ENCODE measurements at regions not wholly inside any gene's neighbourhood (a gene's known extent, or its start where the extent isn't known, plus 50 kb on each side); places are given as distances from the start of the nearest gene placed in this dataset.

DNA sequence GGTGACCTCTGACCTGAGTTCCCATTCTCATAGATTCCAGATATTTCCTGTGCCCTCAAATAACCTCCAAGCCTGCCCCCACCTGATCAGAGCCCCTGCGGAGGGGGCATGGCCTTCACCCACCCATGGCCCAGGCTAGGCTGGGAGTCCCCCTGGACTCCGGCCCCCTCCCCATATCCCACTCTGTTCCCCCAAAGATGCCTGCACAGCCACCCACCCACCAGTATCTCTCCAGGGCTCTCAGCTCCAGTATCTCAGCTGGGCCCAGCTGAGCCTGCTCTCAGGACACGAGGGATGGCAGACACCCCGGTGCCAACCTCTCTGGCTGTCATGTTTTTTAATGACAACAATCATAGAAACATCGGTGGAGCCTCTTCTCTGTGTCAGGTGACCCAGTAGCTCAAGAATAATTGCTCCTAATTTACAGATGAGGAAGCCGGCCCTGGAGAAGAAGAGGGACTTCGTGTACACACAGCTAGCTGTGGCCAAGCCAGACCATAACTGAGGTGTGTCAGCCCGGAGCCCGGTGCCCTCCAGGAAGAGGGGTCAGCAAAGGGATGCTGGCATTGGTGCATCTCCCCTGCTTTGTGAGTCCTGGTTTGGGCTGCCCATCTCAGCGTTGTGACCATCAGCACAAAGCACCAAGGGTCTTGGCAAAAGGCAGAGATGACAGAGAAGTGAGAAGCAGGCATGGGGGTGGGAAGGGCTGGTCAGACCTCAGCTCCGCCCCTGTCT, 84.4 kb downstream of the SDC1 start:
- TF ChIP-seq, protein P1, sequence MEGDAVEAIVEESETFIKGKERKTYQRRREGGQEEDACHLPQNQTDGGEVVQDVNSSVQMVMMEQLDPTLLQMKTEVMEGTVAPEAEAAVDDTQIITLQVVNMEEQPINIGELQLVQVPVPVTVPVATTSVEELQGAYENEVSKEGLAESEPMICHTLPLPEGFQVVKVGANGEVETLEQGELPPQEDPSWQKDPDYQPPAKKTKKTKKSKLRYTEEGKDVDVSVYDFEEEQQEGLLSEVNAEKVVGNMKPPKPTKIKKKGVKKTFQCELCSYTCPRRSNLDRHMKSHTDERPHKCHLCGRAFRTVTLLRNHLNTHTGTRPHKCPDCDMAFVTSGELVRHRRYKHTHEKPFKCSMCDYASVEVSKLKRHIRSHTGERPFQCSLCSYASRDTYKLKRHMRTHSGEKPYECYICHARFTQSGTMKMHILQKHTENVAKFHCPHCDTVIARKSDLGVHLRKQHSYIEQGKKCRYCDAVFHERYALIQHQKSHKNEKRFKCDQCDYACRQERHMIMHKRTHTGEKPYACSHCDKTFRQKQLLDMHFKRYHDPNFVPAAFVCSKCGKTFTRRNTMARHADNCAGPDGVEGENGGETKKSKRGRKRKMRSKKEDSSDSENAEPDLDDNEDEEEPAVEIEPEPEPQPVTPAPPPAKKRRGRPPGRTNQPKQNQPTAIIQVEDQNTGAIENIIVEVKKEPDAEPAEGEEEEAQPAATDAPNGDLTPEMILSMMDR (IDR thresholded peaks at IDR 0.05): no peak
- no peak for TF ChIP-seq POLR2A (IDR thresholded peaks at IDR 0.05)
